ENCODE measurements at regions not wholly inside any gene's neighbourhood (a gene's known extent, or its start where the extent isn't known, plus 50 kb on each side); places are given as distances from the start of the nearest gene placed in this dataset.
"Not testable (repeated sequence)": the region's sequence is repeated elsewhere in the genome, so short reads cannot be mapped to it uniquely, and the experiment has no call there.

DNA sequence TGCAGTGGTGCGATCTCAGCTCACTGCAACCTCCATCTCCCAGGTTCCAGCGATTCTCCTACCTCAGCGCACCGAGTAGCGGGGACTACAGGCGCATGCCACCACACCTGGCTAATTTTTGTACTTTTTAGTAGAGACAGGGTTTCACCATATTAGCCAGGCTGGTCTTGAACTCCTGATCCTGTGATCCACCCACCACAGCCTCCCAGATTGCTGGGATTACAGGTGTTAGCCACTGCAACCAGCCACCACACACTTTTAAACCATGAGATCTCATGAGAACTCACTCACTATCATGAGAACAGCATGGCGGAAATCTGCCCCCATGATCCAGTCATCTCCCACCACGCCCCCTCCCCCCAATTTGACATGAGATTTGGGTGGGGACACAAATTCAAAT lies 636.9 kb downstream of the MCTP2 start:
- peaks cover 0 to 12% (median 3%) of the 10 kb centered on the region in 8 donors for H3K9me3 Mint-ChIP-seq
- POLR2A ChIA-PET (ENCODE audit: partially characterized antibody); H3K36me3 Mint-ChIP-seq; DNase-seq; H3K27me3 Mint-ChIP-seq; H3K4me1 Mint-ChIP-seq; H3K4me3 ChIP-seq (ENCODE audit: low read length in 2 of 2); CTCF ChIA-PET (ENCODE audit: partially characterized antibody); H3K27ac ChIP-seq (ENCODE audit: low read depth, low read length); H3K9me3 ChIP-seq (ENCODE audit: control insufficient read depth in 1 of 2, low read length in 2 of 2); H3K27me3 ChIP-seq (ENCODE audit: insufficient read depth, low read length); H3K27ac Mint-ChIP-seq; intact Hi-C loops (cut with micrococcal nuclease); H3K36me3 ChIP-seq (ENCODE audit: insufficient read depth, low read length); H3K4me1 ChIP-seq (ENCODE audit: insufficient read depth, low read length); H3K4me3 Mint-ChIP-seq: not testable (repeated sequence)

DNA sequence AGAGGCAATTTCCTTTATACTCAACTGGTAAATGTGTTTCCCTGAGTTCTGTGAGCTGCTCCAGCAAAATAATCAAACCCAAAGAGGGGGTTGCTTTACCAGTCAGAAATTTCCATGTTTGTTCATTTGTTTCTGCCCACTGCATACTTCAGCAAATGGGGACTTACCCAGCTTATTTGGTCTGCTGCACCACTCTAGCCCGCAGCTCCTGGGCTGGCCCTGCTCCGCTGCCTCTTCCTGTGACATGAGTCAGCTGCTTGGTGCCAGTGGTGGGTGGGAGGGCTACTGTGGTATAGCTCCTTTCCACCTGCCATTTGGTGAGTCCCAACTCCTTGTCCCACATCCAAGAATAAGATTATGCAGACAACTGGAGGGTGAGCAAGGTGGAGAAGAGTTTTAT lies 644.2 kb downstream of the MCTP2 start:
- DNase-seq = no peak
- intact Hi-C loops (cut with micrococcal nuclease) = no loop called here
- H3K27me3 Mint-ChIP-seq = no peaks in the 10 kb centered on the region
- no peaks in the 10 kb centered on the region for H3K36me3 ChIP-seq (ENCODE audit: insufficient read depth, low read length)
- H3K36me3 Mint-ChIP-seq = no peaks in the 10 kb centered on the region
- no peaks in the 10 kb centered on the region for H3K9me3 ChIP-seq (ENCODE audit: control insufficient read depth in 1 of 2, low read length in 2 of 2)
- no peak overlapping the region for H3K27ac ChIP-seq (ENCODE audit: low read depth, low read length)
- H3K27ac Mint-ChIP-seq = no peak overlapping the region
- peaks cover 0 to 11% (median 5%) of the 10 kb centered on the region in 8 donors for H3K9me3 Mint-ChIP-seq
- no peak overlapping the region for H3K4me3 ChIP-seq (ENCODE audit: low read length in 2 of 2)
- CTCF ChIA-PET (ENCODE audit: partially characterized antibody) = no interaction called here
- H3K4me3 Mint-ChIP-seq = no peak overlapping the region
- POLR2A ChIA-PET (ENCODE audit: partially characterized antibody) = no interaction called here
- H3K27me3 ChIP-seq (ENCODE audit: insufficient read depth, low read length) = no peaks in the 10 kb centered on the region
- H3K4me1 ChIP-seq (ENCODE audit: insufficient read depth, low read length) = no peaks in the 10 kb centered on the region
- no peaks in the 10 kb centered on the region for H3K4me1 Mint-ChIP-seq

DNA sequence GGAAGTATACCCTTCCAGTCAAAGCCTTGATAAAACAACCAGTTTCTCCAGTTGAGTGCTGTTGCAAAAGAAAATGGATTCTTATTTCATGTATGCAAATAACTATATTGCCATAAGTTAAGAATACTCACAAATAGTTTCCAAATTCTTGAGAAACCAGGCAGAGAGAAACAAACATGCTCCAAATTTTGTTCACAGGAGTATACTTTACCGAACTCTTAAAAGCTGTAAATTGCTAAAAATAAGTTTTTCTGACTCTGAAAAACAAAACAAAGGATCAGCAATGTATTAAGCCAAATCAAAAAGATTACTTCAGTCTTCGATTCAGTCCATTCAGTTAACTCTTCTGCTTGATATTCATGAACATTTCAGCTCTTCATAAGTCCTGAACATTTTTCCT lies 646.5 kb downstream of the MCTP2 start:
- no peaks in the 10 kb centered on the region for H3K36me3 ChIP-seq (ENCODE audit: insufficient read depth, low read length)
- no peak for DNase-seq
- H3K27ac ChIP-seq (ENCODE audit: low read depth, low read length) = no peak overlapping the region
- Mint-ChIP-seq H3K27ac (no peak overlapping the region), H3K4me3 (no peak overlapping the region), H3K27me3 (no peaks in the 10 kb centered on the region), H3K9me3 (peaks cover 0 to 9% (median 5%) of the 10 kb centered on the region in 8 donors), H3K4me1 (no peaks in the 10 kb centered on the region), H3K36me3 (no peaks in the 10 kb centered on the region)
- ChIA-PET POLR2A (ENCODE audit: partially characterized antibody) (no interaction called here), CTCF (ENCODE audit: partially characterized antibody) (no interaction called here)
- intact Hi-C loops (cut with micrococcal nuclease) = no loop called here
- no peaks in the 10 kb centered on the region for H3K27me3 ChIP-seq (ENCODE audit: insufficient read depth, low read length)
- no peak overlapping the region for H3K4me3 ChIP-seq (ENCODE audit: low read length in 2 of 2)
- H3K4me1 ChIP-seq (ENCODE audit: insufficient read depth, low read length) = no peaks in the 10 kb centered on the region
- no peaks in the 10 kb centered on the region for H3K9me3 ChIP-seq (ENCODE audit: control insufficient read depth in 1 of 2, low read length in 2 of 2)

DNA sequence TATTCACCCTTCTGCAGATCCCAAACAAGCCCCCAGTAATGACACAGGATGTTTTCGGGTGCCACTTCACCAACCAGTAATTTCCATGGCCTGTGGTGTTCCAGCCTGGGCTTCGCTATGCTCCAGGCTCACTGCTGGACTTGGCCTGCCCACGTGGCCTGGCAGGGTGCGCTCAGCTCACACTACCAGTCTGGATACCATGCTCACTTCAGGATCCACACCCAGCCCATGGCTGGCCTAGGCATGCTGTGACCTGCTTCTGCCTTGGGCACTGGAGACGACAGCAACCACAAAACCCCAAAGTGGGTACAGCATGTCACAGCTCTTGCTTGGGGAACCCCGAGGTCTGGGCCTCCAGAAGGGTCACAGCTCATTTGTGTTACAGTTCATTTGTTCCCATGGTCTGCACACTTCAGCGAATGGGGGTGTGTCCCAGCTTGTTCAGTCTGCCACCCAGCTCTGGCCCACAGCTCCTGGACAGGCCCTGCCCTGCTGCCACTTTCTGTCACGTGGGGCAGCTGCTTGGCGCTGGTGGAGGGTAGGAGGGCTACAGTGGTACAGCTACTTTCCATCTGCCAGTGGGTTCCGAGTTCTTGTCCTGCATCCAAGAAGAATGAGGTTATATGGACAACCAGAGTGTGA lies 650.8 kb downstream of the MCTP2 start:
- Mint-ChIP-seq H3K9me3 (peaks cover 0 to 12% (median 6%) of the 10 kb centered on the region in 8 donors), H3K36me3 (no peaks in the 10 kb centered on the region), H3K4me1 (no peaks in the 10 kb centered on the region), H3K27ac (no peak overlapping the region), H3K4me3 (no peak overlapping the region), H3K27me3 (no peaks in the 10 kb centered on the region)
- H3K27me3 ChIP-seq (ENCODE audit: insufficient read depth, low read length) = no peaks in the 10 kb centered on the region
- no peak for DNase-seq
- ChIA-PET POLR2A (ENCODE audit: partially characterized antibody) (no interaction called here), CTCF (ENCODE audit: partially characterized antibody) (no interaction called here)
- no peaks in the 10 kb centered on the region for H3K4me1 ChIP-seq (ENCODE audit: insufficient read depth, low read length)
- intact Hi-C loops (cut with micrococcal nuclease) = no loop called here
- H3K27ac ChIP-seq (ENCODE audit: low read depth, low read length) = no peak overlapping the region
- H3K36me3 ChIP-seq (ENCODE audit: insufficient read depth, low read length) = no peaks in the 10 kb centered on the region
- H3K9me3 ChIP-seq (ENCODE audit: control insufficient read depth in 1 of 2, low read length in 2 of 2) = no peaks in the 10 kb centered on the region
- H3K4me3 ChIP-seq (ENCODE audit: low read length in 2 of 2) = no peak overlapping the region

DNA sequence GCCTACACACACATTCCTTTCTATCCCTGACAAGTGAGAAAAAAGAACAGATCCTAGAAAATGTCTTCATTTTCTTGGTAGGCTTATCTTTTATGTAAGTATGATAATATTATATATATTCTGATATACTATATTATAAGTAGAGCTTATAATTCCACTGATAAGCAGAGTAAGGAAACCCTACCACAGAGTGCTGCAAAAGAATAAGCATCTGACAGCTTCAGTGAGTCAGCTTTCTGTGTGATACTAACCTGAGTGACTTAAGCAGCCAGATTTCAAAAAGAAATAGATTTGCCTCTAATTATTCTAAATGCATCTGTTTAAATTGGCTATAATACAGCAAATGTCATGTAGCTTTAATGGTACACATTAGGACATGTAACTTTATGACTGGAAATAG lies 656.0 kb downstream of the MCTP2 start:
- ChIA-PET POLR2A (ENCODE audit: partially characterized antibody) (no interaction called here), CTCF (ENCODE audit: partially characterized antibody) (no interaction called here)
- Mint-ChIP-seq H3K27me3 (no peaks in the 10 kb centered on the region), H3K36me3 (no peaks in the 10 kb centered on the region), H3K4me1 (no peaks in the 10 kb centered on the region), H3K27ac (no peak overlapping the region), H3K9me3 (peaks cover 0 to 15% (median 6%) of the 10 kb centered on the region in 8 donors), H3K4me3 (no peak overlapping the region)
- no peaks in the 10 kb centered on the region for H3K27me3 ChIP-seq (ENCODE audit: insufficient read depth, low read length)
- no peaks in the 10 kb centered on the region for H3K36me3 ChIP-seq (ENCODE audit: insufficient read depth, low read length)
- H3K9me3 ChIP-seq (ENCODE audit: control insufficient read depth in 1 of 2, low read length in 2 of 2) = no peaks in the 10 kb centered on the region
- no peak overlapping the region for H3K4me3 ChIP-seq (ENCODE audit: low read length in 2 of 2)
- H3K4me1 ChIP-seq (ENCODE audit: insufficient read depth, low read length) = no peaks in the 10 kb centered on the region
- intact Hi-C loops (cut with micrococcal nuclease) = no loop called here
- DNase-seq = no peak
- H3K27ac ChIP-seq (ENCODE audit: low read depth, low read length) = no peak overlapping the region

DNA sequence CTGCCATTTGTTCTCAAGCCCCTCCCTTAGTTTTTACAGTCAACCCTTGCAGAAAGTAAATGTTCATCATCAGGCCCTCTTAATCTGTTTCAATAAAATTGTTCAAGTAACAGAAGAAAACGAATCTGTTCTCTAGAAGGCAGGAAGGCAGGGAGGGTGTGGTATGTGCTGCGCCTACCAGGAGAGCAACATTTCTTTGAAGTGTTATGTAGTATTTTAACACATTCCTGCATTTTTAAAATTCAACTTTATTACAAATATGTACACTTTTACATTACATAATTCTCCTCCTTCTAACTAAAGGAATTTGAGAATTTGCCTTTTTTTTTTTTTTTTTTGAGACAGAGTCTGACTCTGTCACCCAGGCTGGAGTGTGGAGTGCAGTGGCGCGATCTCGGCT lies 657.8 kb downstream of the MCTP2 start:
- Mint-ChIP-seq H3K4me3 (no peak overlapping the region), H3K36me3 (no peaks in the 10 kb centered on the region), H3K4me1 (no peaks in the 10 kb centered on the region), H3K27me3 (no peaks in the 10 kb centered on the region), H3K27ac (no peak overlapping the region), H3K9me3 (peaks cover 0 to 15% (median 5%) of the 10 kb centered on the region in 8 donors)
- no peak overlapping the region for H3K4me3 ChIP-seq (ENCODE audit: low read length in 2 of 2)
- CTCF ChIA-PET (ENCODE audit: partially characterized antibody) = no interaction called here
- no peaks in the 10 kb centered on the region for H3K36me3 ChIP-seq (ENCODE audit: insufficient read depth, low read length)
- no peaks in the 10 kb centered on the region for H3K9me3 ChIP-seq (ENCODE audit: control insufficient read depth in 1 of 2, low read length in 2 of 2)
- DNase-seq = no peak
- POLR2A ChIA-PET (ENCODE audit: partially characterized antibody) = no interaction called here
- intact Hi-C loops (cut with micrococcal nuclease) = no loop called here
- H3K4me1 ChIP-seq (ENCODE audit: insufficient read depth, low read length) = no peaks in the 10 kb centered on the region
- H3K27ac ChIP-seq (ENCODE audit: low read depth, low read length) = no peak overlapping the region
- H3K27me3 ChIP-seq (ENCODE audit: insufficient read depth, low read length) = no peaks in the 10 kb centered on the region

DNA sequence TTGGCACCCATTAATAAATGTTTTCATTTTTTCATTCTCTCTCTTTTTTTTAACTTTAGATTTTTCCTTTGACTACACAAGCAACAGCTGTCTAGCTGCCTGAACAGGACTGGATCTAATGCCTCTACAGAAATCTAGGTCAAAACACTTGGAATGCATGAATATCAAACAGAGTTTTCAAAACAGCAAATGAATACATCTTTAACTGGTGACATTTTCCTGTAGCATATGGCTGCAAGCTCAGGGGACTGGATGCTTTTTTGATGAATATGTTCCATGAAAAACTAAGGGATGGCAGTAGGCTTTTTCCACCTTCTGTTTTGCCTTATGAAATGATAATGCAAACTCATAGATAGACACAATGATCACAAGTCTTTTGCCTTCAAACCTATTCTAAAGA lies 661.7 kb downstream of the MCTP2 start:
- intact Hi-C loops (cut with micrococcal nuclease) = no loop called here
- H3K4me3 ChIP-seq (ENCODE audit: low read length in 2 of 2) = no peak overlapping the region
- H3K27me3 Mint-ChIP-seq = no peaks in the 10 kb centered on the region
- no peak overlapping the region for H3K27ac Mint-ChIP-seq
- DNase-seq = no peak
- no peaks in the 10 kb centered on the region for H3K36me3 Mint-ChIP-seq
- no peaks in the 10 kb centered on the region for H3K4me1 ChIP-seq (ENCODE audit: insufficient read depth, low read length)
- peaks cover 0 to 21% (median 7%) of the 10 kb centered on the region in 8 donors for H3K9me3 Mint-ChIP-seq
- H3K4me3 Mint-ChIP-seq = no peak overlapping the region
- no peaks in the 10 kb centered on the region for H3K27me3 ChIP-seq (ENCODE audit: insufficient read depth, low read length)
- H3K9me3 ChIP-seq (ENCODE audit: control insufficient read depth in 1 of 2, low read length in 2 of 2) = no peaks in the 10 kb centered on the region
- ChIA-PET CTCF (ENCODE audit: partially characterized antibody) (no interaction called here), POLR2A (ENCODE audit: partially characterized antibody) (no interaction called here)
- H3K27ac ChIP-seq (ENCODE audit: low read depth, low read length) = no peak overlapping the region
- no peaks in the 10 kb centered on the region for H3K36me3 ChIP-seq (ENCODE audit: insufficient read depth, low read length)
- H3K4me1 Mint-ChIP-seq = no peaks in the 10 kb centered on the region

DNA sequence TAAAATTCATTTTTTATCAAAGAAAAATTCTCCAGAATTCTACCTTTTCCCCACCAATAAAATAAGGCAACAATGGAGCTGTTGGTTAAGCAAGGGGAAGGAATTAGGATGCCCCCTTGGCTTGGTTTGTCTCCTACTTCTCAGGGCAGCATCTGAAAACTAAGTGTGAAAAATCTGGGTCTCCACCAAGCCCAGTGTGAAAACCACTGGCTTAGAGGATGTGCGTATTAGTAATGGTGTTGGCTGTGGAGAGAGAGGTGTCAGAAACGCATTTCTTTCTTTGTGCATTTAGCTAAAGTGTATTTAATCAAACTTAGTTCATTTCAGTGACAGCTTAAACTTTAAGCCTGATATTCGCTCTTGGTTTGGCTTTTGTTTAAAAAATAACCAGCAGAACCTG lies 662.7 kb downstream of the MCTP2 start:
- H3K27ac Mint-ChIP-seq = no peak overlapping the region
- POLR2A ChIA-PET (ENCODE audit: partially characterized antibody) = no interaction called here
- intact Hi-C loops (cut with micrococcal nuclease) = no loop called here

More for the DNA sequence above, 662.7 kb downstream of the MCTP2 start:
- Histone ChIP-seq H3K36me3 (ENCODE audit: insufficient read depth, low read length) (no peaks in the 10 kb centered on the region), H3K27ac (ENCODE audit: low read depth, low read length) (no peak overlapping the region), H3K4me1 (ENCODE audit: insufficient read depth, low read length) (no peaks in the 10 kb centered on the region), H3K9me3 (ENCODE audit: control insufficient read depth in 1 of 2, low read length in 2 of 2) (no peaks in the 10 kb centered on the region), H3K4me3 (ENCODE audit: low read length in 2 of 2) (no peak overlapping the region), H3K27me3 (ENCODE audit: insufficient read depth, low read length) (no peaks in the 10 kb centered on the region)
- CTCF ChIA-PET (ENCODE audit: partially characterized antibody) = no interaction called here
- Mint-ChIP-seq H3K9me3 (peaks cover 0 to 19% (median 6%) of the 10 kb centered on the region in 8 donors), H3K4me3 (no peak overlapping the region), H3K4me1 (no peaks in the 10 kb centered on the region), H3K27me3 (no peaks in the 10 kb centered on the region), H3K36me3 (no peaks in the 10 kb centered on the region)
- no peak for DNase-seq

All from CD4-positive, alpha-beta memory T cell (primary cell).